ENCODE measurements at regions not wholly inside any gene's neighbourhood (a gene's known extent, or its start where the extent isn't known, plus 50 kb on each side); places are given as distances from the start of the nearest gene placed in this dataset.

- Histone ChIP-seq H3K27me3 (ENCODE audit: control insufficient read depth, insufficient read depth, low read length, poor library complexity, severe bottlenecking) (no peaks in the 10 kb centered on the region), H3K9me3 (ENCODE audit: control insufficient read depth, low read length) (no peaks in the 10 kb centered on the region), H3K4me1 (ENCODE audit: control insufficient read depth, insufficient read depth, low read length) (no peaks in the 10 kb centered on the region), H3K27ac (ENCODE audit: low read depth, low read length) (no peak overlapping the region), H3K9ac (ENCODE audit: extremely low read depth, low read length, poor library complexity, severe bottlenecking) (no peak overlapping the region), H3K4me3 (ENCODE audit: low read length) (no peak overlapping the region), H3K36me3 (ENCODE audit: control insufficient read depth, insufficient read depth, low read length) (no peaks in the 10 kb centered on the region)
- no peak overlapping the region for H3K4me3 Mint-ChIP-seq
- H3K27me3 Mint-ChIP-seq (ENCODE audit: insufficient read depth): peaks cover 8% of the 10 kb centered on the region
- no peaks in the 10 kb centered on the region for H3K4me1 Mint-ChIP-seq
- no peak for TF ChIP-seq CTCF (conservative IDR thresholded peaks at IDR 0.05)
- no peaks in the 10 kb centered on the region for H3K9me3 Mint-ChIP-seq
- no peaks in the 10 kb centered on the region for H3K36me3 Mint-ChIP-seq (ENCODE audit: low read depth)
- 88 to 100% methylated on average over 1 of the region's 1 CpG for WGBS, 2 experiments (ENCODE audit: insufficient coverage in 1 of 2, insufficient read length in 1 of 2)
- H3K27ac Mint-ChIP-seq: no peak overlapping the region
- no peak for DNase-seq
Measured at GRCh38 chr11:79932612-79933011, 491.8 kb upstream of the TENM4 start.

- Mint-ChIP-seq H3K27ac (no peak overlapping the region), H3K4me3 (no peak overlapping the region)
Measured at GRCh38 chr11:79931692-79932091, 490.9 kb upstream of the TENM4 start.

GRCh38 chr11:79926707-79927106, 485.9 kb upstream of the TENM4 start:
- no peaks in the 10 kb centered on the region for H3K27me3 ChIP-seq (ENCODE audit: control insufficient read depth, insufficient read depth, low read length, poor library complexity, severe bottlenecking)
- H3K9ac ChIP-seq (ENCODE audit: extremely low read depth, low read length, poor library complexity, severe bottlenecking): no peak overlapping the region
- no peaks in the 10 kb centered on the region for H3K4me1 ChIP-seq (ENCODE audit: control insufficient read depth, insufficient read depth, low read length)
- DNase-seq: no peak
- no peaks in the 10 kb centered on the region for H3K36me3 ChIP-seq (ENCODE audit: control insufficient read depth, insufficient read depth, low read length)
- no peaks in the 10 kb centered on the region for H3K9me3 Mint-ChIP-seq
- H3K27ac Mint-ChIP-seq: no peak overlapping the region
- no peak overlapping the region for H3K27ac ChIP-seq (ENCODE audit: low read depth, low read length)
- 94 to 97% methylated on average over 2 of the region's 2 CpGs for WGBS, 2 experiments (ENCODE audit: insufficient coverage in 1 of 2, insufficient read length in 1 of 2)
- no peaks in the 10 kb centered on the region for H3K36me3 Mint-ChIP-seq (ENCODE audit: low read depth)
- H3K9me3 ChIP-seq (ENCODE audit: control insufficient read depth, low read length): no peaks in the 10 kb centered on the region
- H3K4me3 Mint-ChIP-seq: no peak overlapping the region
- H3K4me3 ChIP-seq (ENCODE audit: low read length): no peak overlapping the region
- no peak for TF ChIP-seq CTCF (conservative IDR thresholded peaks at IDR 0.05)
- peaks cover 10% of the 10 kb centered on the region for H3K27me3 Mint-ChIP-seq (ENCODE audit: insufficient read depth)
- H3K4me1 Mint-ChIP-seq: no peaks in the 10 kb centered on the region

More at GRCh38 chr11:79931692-79932091, 490.9 kb upstream of the TENM4 start:
- H3K27me3 Mint-ChIP-seq (ENCODE audit: insufficient read depth): peaks cover 9% of the 10 kb centered on the region
- H3K36me3 Mint-ChIP-seq (ENCODE audit: low read depth): no peaks in the 10 kb centered on the region
- Histone ChIP-seq H3K9ac (ENCODE audit: extremely low read depth, low read length, poor library complexity, severe bottlenecking) (no peak overlapping the region), H3K9me3 (ENCODE audit: control insufficient read depth, low read length) (no peaks in the 10 kb centered on the region), H3K36me3 (ENCODE audit: control insufficient read depth, insufficient read depth, low read length) (no peaks in the 10 kb centered on the region), H3K4me3 (ENCODE audit: low read length) (no peak overlapping the region), H3K27ac (ENCODE audit: low read depth, low read length) (no peak overlapping the region), H3K4me1 (ENCODE audit: control insufficient read depth, insufficient read depth, low read length) (no peaks in the 10 kb centered on the region), H3K27me3 (ENCODE audit: control insufficient read depth, insufficient read depth, low read length, poor library complexity, severe bottlenecking) (no peaks in the 10 kb centered on the region)
- peak; percentile 40 for TF ChIP-seq CTCF (conservative IDR thresholded peaks at IDR 0.05)
- no peaks in the 10 kb centered on the region for H3K9me3 Mint-ChIP-seq
- no peaks in the 10 kb centered on the region for H3K4me1 Mint-ChIP-seq
- DNase-seq: no peak
- WGBS, 2 experiments (ENCODE audit: insufficient coverage in 1 of 2, insufficient read length in 1 of 2): 86% methylated on average over 1 of the region's 1 CpG; no CpG with 5 or more reads in 1 of the 2 experiments

Measured in endodermal cell (in vitro differentiated cells).